SKM-1 (cell line): ENCODE measurements at regions not wholly inside any gene's neighbourhood (a gene's known extent, or its start where the extent isn't known, plus 50 kb on each side); places are given as distances from the start of the nearest gene placed in this dataset.
"Not testable (repeated sequence)": the region's sequence is repeated elsewhere in the genome, so short reads cannot be mapped to it uniquely, and the experiment has no call there.

Experiments
- DNase-seq: peaks from one replicate; lab custom pipeline; 2025; ENCODE audit not compliant: unreplicated experiment; lab: John Stamatoyannopoulos, UW

GRCh38 chr5:158039911-158040347, 181.0 kb upstream of the CLINT1 start:
- no peak for DNase-seq

- no peak for DNase-seq
Measured at GRCh38 chr5:158039441-158039840, 180.5 kb upstream of the CLINT1 start.

- DNase-seq: not testable (repeated sequence)
Measured at GRCh38 chr5:158036983-158037595, 178.1 kb upstream of the CLINT1 start.

GRCh38 chr5:158034586-158034985, 175.6 kb upstream of the CLINT1 start:
- not testable (repeated sequence) for DNase-seq

- DNase-seq: no peak
Measured at GRCh38 chr5:158033724-158034123, 174.8 kb upstream of the CLINT1 start.

GRCh38 chr5:158033076-158033475, 174.1 kb upstream of the CLINT1 start:
- no peak for DNase-seq

DNA sequence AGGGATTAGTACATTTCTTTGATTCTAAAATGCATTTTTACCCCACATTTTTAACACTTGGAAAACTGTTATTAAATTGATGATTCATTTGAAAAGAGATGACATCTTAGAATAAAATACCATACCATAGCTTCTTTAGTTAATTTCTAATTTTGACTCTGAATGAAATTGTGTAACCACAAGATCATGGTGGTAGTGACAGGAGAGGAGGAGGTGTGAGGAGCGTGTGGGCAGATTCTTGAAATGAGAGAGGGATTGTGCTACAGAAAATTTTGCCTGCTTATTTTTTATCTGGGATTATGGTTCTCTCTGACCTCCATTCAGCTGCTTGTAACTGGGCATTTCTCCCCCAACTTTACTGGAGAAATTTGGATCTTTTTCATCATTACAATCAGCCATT, 173.3 kb upstream of the CLINT1 start:
- no peak for DNase-seq

- no peak for DNase-seq
Measured at GRCh38 chr5:158027806-158028775, 169.1 kb upstream of the CLINT1 start.

- no peak for DNase-seq
Measured at GRCh38 chr5:158026304-158027031, 167.5 kb upstream of the CLINT1 start.

GRCh38 chr5:158023266-158023665, 164.3 kb upstream of the CLINT1 start:
- DNase-seq: no peak

DNA sequence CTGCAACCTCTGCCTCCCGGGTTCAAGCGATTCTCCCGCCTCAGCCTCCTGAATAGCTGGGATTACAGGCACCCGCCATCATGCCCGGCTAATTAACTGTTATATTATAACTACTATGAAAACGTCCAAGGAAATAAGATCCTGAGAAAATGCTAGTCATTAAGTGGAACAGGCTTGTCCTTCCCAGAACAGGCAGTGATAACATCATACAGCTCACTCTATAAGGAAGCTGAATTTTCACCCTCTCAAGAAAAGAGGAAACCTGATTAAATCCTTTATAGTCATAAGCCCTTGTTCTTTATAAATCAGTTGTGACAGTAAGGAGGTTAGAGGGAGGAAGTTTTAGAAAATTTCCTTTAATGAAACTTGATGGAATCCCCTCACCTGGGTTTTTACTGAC, 163.9 kb upstream of the CLINT1 start:
- no peak for DNase-seq

DNA sequence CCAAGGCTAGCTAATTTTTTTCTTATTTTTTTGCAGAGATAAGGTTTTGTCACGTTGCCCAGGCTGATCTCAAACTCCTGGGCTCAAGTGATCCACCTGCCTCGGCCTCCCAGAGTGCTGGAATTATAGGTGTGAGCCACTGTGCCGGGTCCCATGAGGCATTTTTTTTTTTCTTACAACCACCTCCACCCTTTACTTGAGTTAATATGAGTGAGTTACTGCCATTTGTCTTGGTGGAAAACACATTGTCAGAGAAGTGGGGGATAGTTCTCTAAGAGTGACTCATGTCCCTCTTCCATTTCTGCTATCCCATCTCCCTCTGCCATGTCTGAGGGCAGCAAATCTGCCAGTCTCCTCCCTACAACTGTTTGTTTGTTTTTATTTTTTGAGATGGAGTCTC, 163.4 kb upstream of the CLINT1 start:
- no peak for DNase-seq

DNA sequence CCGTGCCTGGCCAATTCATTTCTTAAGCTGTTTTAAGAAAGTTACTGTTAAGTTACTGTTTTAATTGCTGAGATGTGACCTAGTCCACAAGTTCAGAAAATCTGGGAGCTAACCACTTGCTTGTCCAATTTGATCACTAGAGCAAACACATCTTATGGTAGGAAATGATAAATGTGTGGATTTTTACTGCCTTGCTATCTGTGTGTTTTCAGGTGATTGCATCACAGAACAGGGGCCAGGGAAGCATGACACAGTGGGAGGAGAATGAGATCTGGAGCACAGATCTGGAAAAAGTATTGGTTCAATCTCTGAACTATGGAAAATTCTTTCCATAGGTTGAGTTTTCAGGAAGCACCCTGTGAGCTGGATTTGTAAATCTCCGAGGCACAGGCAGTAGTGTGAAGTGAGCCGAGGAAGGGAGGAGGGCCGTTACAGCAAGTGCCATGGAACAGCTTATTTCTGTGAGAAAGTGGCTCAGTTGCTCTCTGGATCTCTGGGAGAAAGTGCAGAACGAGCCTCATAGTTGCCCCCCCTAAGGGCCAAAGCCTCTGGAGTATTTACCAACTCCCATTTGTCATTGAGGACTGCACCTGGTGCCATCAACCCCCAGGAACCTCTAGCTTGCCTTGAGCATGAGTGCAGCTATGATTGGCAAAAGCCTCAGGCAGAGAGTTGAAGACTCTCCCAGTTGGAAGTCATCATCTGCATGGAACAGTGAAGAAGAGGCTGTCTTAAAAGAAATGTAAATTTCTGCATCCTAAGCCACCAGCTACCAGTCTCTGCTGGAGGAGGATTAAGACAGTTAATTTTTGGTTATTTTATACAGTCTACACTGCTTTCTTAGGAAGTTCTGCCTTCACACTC, 161.8 kb upstream of the CLINT1 start:
- DNase-seq: no peak

DNA sequence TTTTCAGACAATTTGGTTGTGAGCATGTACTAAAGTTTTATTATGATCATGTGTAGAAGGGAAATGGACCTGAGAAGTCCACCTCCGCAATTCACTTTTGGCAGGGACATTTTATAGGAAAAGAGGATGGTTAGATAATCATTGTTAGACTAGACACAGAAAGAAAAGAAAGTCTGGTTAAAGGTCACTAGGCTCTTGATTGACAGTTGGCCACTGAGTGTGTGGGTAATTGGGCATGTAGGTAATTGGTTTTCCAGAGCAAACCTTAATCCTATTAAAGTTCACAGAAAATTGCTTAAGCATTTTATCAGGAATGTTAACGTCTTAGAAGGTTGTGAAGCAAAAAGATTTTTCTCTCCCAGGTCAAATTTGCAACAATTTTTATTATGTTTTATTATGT, 158.5 kb upstream of the CLINT1 start:
- DNase-seq: no peak

GRCh38 chr5:158014372-158014771, 155.4 kb upstream of the CLINT1 start:
- DNase-seq: no peak

GRCh38 chr5:158013939-158014338, 155.0 kb upstream of the CLINT1 start:
- no peak for DNase-seq

GRCh38 chr5:158013303-158013702, 154.4 kb upstream of the CLINT1 start:
- no peak for DNase-seq

GRCh38 chr5:158011422-158011821, 152.5 kb upstream of the CLINT1 start:
- DNase-seq: no peak

DNA sequence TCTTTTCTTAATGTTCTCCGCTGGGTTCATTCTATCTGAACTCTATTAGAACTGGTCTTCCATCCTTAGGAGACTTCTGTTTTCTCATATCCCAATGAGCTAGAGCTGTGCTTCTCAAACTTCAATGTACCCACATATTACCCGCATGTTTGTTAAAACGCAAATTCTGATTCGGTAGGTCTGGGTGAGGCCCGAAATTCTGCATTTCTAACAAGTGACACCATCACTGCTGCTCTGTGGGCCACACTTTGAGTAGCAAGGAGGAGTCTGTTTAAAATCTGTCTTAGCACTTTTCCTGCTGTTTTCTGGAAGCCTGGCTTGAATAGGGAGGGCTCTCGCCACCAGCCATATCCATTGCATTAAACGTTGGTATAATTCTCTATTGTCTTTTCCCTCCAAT, 151.9 kb upstream of the CLINT1 start:
- no peak for DNase-seq

- no peak for DNase-seq
Measured at GRCh38 chr5:158007336-158007735, 148.4 kb upstream of the CLINT1 start.

GRCh38 chr5:157999696-158000095, 140.8 kb upstream of the CLINT1 start:
- no peak for DNase-seq
